Fibroblast of skin of left biceps (primary cell): ENCODE measurements at regions not wholly inside any gene's neighbourhood (a gene's known extent, or its start where the extent isn't known, plus 50 kb on each side); places are given as distances from the start of the nearest gene placed in this dataset.

Experiments
- DNase-seq, 2 experiments: peaks; one replicate each; pipeline ENCODE4 v3.0.0-alpha.2; 2013; ENCODE audit warnings: low read depth in 2 of 2

DNA sequence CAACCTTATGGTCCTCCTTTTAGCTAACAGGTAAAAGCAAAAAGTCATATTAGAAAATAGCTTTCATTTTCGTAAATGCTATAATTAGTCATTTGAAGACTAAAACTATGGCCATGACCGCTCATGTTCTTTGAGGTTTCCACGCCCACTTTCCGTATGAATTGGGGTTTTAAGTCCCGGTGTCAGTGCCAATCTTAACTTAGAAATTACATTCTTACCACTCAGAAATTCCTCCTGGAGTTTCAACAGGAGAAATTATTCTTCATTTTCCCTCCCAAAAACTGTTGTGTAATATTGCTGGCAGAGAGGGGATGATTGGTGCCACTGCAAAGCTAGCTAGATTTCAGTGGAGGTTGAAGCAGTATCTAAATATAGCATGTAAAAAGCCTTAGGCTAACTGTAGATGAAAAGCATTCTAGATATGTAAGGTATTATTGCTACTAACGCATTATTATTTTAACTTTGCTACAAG, 71.0 kb upstream of the MDFIC2 start:
- DNase-seq = no peak

DNA sequence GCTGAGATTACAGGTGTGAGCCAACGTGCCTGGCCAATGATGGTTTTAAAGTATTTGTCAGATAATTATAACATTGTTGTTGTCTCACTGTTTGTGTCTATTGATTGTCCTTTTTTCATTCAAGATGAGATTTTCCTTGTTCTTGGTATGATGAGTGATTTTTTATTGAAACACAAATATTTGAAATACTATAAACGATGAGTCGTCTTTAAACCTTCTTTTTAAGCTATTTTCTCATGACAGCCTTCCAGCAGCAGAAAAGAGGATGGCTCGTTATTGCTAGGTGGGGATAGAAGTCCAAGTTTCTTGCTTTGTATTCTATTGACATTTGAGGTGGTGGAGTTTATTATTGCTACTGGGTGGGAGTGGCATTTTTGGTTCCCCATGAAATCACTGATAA, 61.7 kb upstream of the MDFIC2 start:
- DNase-seq = no peak
